ENCODE measurements at regions not wholly inside any gene's neighbourhood (a gene's known extent, or its start where the extent isn't known, plus 50 kb on each side); places are given as distances from the start of the nearest gene placed in this dataset.
A peak's percentile ranks its signal among the peaks of the same experiment; 100 is the strongest.

- Mint-ChIP-seq H3K9me3 (ENCODE audit: low read depth) (no peaks in the 10 kb centered on the region), H3K4me3 (no peak overlapping the region), H3K27me3 (no peaks in the 10 kb centered on the region), H3K27ac (no peak overlapping the region), H3K36me3 (no peaks in the 10 kb centered on the region), H3K4me1 (no peaks in the 10 kb centered on the region)
- no peak for DNase-seq
- ATAC-seq: no peak
- CTCF ChIA-PET: no interaction called here
Observed at GRCh38 chr2:129863350-129863749, 116.1 kb upstream of the RAB6C start.

DNA sequence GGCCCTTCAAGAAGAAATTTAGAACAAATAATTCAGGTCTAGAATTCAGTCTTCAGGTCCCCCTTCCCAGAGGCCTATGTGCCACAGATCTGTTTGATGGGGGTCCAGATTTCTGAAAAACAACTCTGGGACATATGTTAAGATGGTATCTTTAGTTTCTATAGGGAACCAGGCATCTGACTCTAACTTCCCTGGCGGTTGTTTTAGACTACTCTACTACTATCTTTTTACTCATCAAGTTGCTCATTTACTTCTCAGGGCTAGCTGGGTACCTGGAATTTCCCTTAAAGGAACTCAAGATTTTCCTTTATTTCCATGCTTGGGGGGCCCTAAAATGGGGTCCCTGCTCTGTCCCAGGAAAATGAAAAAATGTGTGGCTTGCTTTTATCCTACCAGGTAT, 114.7 kb upstream of the RAB6C start:
- H3K9me3 Mint-ChIP-seq (ENCODE audit: low read depth): no peaks in the 10 kb centered on the region
- CTCF ChIA-PET: no interaction called here
- no peaks in the 10 kb centered on the region for H3K27me3 Mint-ChIP-seq
- DNase-seq (no peak), ATAC-seq (no peak)
- no peak overlapping the region for H3K27ac Mint-ChIP-seq
- no peaks in the 10 kb centered on the region for H3K4me1 Mint-ChIP-seq
- no peaks in the 10 kb centered on the region for H3K36me3 Mint-ChIP-seq
- no peak overlapping the region for H3K4me3 Mint-ChIP-seq

- ATAC-seq: no peak
- DNase-seq: no peak
- Mint-ChIP-seq H3K27ac (no peak overlapping the region), H3K27me3 (no peaks in the 10 kb centered on the region), H3K4me1 (no peaks in the 10 kb centered on the region), H3K9me3 (ENCODE audit: low read depth) (no peaks in the 10 kb centered on the region), H3K36me3 (no peaks in the 10 kb centered on the region), H3K4me3 (no peak overlapping the region)
- CTCF ChIA-PET: no interaction called here
Observed at GRCh38 chr2:129865976-129866375, 113.5 kb upstream of the RAB6C start.

- H3K4me3 Mint-ChIP-seq: no peak overlapping the region
- H3K9me3 Mint-ChIP-seq (ENCODE audit: low read depth): no peaks in the 10 kb centered on the region
- no peaks in the 10 kb centered on the region for H3K4me1 Mint-ChIP-seq
- CTCF ChIA-PET: no interaction called here
- no peaks in the 10 kb centered on the region for H3K36me3 Mint-ChIP-seq
- ATAC-seq (no peak), DNase-seq (no peak)
- H3K27me3 Mint-ChIP-seq: no peaks in the 10 kb centered on the region
- no peak overlapping the region for H3K27ac Mint-ChIP-seq
Observed at GRCh38 chr2:129866391-129866790, 113.1 kb upstream of the RAB6C start.

DNA sequence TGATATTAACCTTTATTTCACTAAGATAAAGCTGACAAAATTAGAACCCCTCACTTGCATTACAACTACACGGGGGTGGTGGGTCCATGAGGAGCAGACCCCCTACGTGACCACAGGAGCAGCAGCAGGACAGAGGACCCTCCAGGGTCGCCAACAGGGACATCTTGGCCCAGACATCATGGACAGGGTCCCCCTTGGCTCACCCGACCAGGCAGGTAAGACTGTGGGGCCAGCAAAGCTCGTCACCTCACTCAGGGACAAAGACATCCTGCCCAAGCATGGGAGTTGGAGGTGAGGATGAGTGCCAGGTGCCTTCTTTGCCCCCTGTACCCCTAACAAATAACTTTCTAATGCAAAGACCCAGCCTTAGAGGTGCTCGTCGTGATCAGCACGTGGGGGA, 111.3 kb upstream of the RAB6C start:
- Mint-ChIP-seq H3K36me3 (no peaks in the 10 kb centered on the region), H3K27ac (no peak overlapping the region), H3K9me3 (ENCODE audit: low read depth) (no peaks in the 10 kb centered on the region), H3K4me1 (no peaks in the 10 kb centered on the region), H3K27me3 (no peaks in the 10 kb centered on the region), H3K4me3 (no peak overlapping the region)
- no peak for ATAC-seq
- no peak for DNase-seq
- CTCF ChIA-PET: no interaction called here

DNA sequence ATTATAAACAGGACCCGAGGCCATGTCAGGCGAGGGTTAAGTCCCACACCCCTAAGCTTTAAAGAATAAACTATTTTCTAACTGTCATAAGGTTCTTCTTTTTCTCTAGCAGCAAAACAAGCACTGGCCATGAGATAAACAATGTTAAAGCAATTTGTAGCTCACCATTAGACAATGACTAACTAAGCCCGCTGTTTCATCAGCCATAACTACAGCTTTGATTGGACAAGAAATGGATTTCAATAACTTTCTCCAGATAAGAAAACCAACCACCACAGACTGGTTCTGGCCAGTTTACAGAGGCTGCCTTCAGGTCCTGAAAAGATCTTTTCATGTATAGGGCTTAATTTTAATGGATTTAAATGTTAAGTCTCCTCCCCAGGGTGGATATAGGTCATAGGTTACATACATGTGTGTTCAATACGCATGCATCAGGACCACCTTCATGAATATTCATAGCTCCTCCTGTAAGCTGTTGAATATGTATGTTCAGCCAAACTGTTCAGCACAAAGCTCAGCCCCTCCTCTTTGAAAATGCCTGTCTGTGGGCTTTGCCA, 108.7 kb upstream of the RAB6C start:
- Mint-ChIP-seq H3K27me3 (no peaks in the 10 kb centered on the region), H3K27ac (no peak overlapping the region), H3K9me3 (ENCODE audit: low read depth) (no peaks in the 10 kb centered on the region), H3K36me3 (no peaks in the 10 kb centered on the region), H3K4me3 (no peak overlapping the region), H3K4me1 (no peaks in the 10 kb centered on the region)
- no peak for DNase-seq
- CTCF ChIA-PET: no interaction called here
- ATAC-seq: no peak

- Mint-ChIP-seq H3K27ac (no peak overlapping the region), H3K27me3 (no peaks in the 10 kb centered on the region)
Observed at GRCh38 chr2:129872446-129872845, 107.0 kb upstream of the RAB6C start.

GRCh38 chr2:129876541-129876940, 102.9 kb upstream of the RAB6C start:
- H3K9me3 Mint-ChIP-seq (ENCODE audit: low read depth): no peaks in the 10 kb centered on the region
- no peaks in the 10 kb centered on the region for H3K36me3 Mint-ChIP-seq
- no peak for DNase-seq
- no peak for ATAC-seq
- no peak overlapping the region for H3K4me3 Mint-ChIP-seq
- CTCF ChIA-PET: interaction anchor here (0.9 kb wide), 1 partner anchor 47 kb away, joined by 3 read pairs; no protein-coding TSS in a partner anchor
- H3K27ac Mint-ChIP-seq: no peak overlapping the region
- peaks cover 6% of the 10 kb centered on the region for H3K4me1 Mint-ChIP-seq
- no peaks in the 10 kb centered on the region for H3K27me3 Mint-ChIP-seq

More at GRCh38 chr2:129872446-129872845, 107.0 kb upstream of the RAB6C start:
- H3K9me3 Mint-ChIP-seq (ENCODE audit: low read depth): no peaks in the 10 kb centered on the region
- DNase-seq (no peak), ATAC-seq (no peak)
- H3K36me3 Mint-ChIP-seq: no peaks in the 10 kb centered on the region
- CTCF ChIA-PET: no interaction called here
- H3K4me3 Mint-ChIP-seq: no peak overlapping the region
- H3K4me1 Mint-ChIP-seq: peaks cover 6% of the 10 kb centered on the region

GRCh38 chr2:129877289-129877741, 102.2 kb upstream of the RAB6C start:
- CTCF ChIA-PET: interaction anchor here (0.5 kb wide), 1 partner anchor 50 kb away, joined by 3 read pairs; no protein-coding TSS in a partner anchor
- Mint-ChIP-seq H3K4me1 (peaks cover 6% of the 10 kb centered on the region), H3K27ac (peak overlapping the region; percentile 74), H3K4me3 (peak overlapping the region; percentile 86), H3K9me3 (ENCODE audit: low read depth) (no peaks in the 10 kb centered on the region), H3K27me3 (no peaks in the 10 kb centered on the region), H3K36me3 (no peaks in the 10 kb centered on the region)
- peak; percentile 87 for ATAC-seq
- DNase-seq: peak; percentile 88

- ATAC-seq (peak; percentile 17), DNase-seq (no peak)
- Mint-ChIP-seq H3K27ac (no peak overlapping the region), H3K36me3 (no peaks in the 10 kb centered on the region), H3K4me3 (peak overlapping the region; percentile 55), H3K9me3 (ENCODE audit: low read depth) (no peaks in the 10 kb centered on the region), H3K4me1 (peaks cover 6% of the 10 kb centered on the region), H3K27me3 (peaks cover 2% of the 10 kb centered on the region)
- CTCF ChIA-PET: interaction anchor here (0.5 kb wide), 1 partner anchor 49 kb away, joined by 3 read pairs; no protein-coding TSS in a partner anchor
Observed at GRCh38 chr2:129877795-129878775, 101.4 kb upstream of the RAB6C start.

GRCh38 chr2:129879614-129880180, 99.8 kb upstream of the RAB6C start:
- Mint-ChIP-seq H3K27me3 (peaks cover 2% of the 10 kb centered on the region), H3K36me3 (no peaks in the 10 kb centered on the region), H3K27ac (no peak overlapping the region), H3K4me1 (peaks cover 6% of the 10 kb centered on the region), H3K4me3 (no peak overlapping the region), H3K9me3 (ENCODE audit: low read depth) (no peaks in the 10 kb centered on the region)
- DNase-seq: peak; percentile 36
- no peak for ATAC-seq
- CTCF ChIA-PET: no interaction called here

DNA sequence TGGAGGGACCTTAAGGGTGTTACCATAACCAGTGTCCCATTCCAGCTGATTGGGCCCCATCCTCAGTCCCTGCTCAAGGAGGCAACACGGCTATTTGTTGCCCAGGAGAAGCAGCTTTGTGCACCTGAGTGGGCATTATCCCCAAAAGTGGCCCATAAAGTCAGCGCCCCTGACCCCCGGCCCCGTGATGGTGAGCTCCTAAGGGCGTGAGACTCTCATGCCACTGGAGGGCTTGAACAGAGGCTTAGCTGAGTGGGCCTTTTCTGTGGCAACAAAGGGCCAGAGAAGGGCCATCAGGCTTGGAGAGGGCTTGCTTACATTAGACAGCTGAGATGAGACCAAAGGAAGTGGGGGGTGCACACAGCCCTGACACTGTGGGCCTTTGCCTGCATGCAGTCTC, 99.2 kb upstream of the RAB6C start:
- no peak overlapping the region for H3K27ac Mint-ChIP-seq
- no peaks in the 10 kb centered on the region for H3K9me3 Mint-ChIP-seq (ENCODE audit: low read depth)
- peaks cover 2% of the 10 kb centered on the region for H3K27me3 Mint-ChIP-seq
- H3K36me3 Mint-ChIP-seq: no peaks in the 10 kb centered on the region
- DNase-seq (peak; percentile 32), ATAC-seq (no peak)
- H3K4me1 Mint-ChIP-seq: peaks cover 6% of the 10 kb centered on the region
- CTCF ChIA-PET: no interaction called here
- no peak overlapping the region for H3K4me3 Mint-ChIP-seq

DNA sequence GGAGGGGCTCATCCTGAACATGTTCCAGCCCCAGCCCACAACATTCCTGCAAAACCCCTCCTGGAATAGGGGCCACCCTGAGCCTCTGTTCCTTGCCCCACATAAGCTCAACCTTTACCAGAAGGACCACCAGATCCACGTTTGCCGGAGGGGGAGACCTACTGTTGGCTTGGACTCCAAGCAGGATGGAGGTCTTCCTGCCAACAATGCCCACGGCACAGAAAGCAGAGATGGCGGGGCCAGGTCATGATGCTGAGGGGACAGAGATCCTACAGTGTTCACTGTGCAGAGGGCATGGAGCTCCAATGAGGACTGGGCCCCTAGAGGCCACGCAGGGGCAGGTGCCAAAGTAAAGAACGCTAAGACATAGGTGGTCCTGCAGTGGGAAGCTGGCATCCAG, 98.5 kb upstream of the RAB6C start:
- H3K9me3 Mint-ChIP-seq (ENCODE audit: low read depth): no peaks in the 10 kb centered on the region
- no peak overlapping the region for H3K27ac Mint-ChIP-seq
- ATAC-seq (no peak), DNase-seq (peak; percentile 33)
- H3K4me1 Mint-ChIP-seq: peaks cover 6% of the 10 kb centered on the region
- no peaks in the 10 kb centered on the region for H3K36me3 Mint-ChIP-seq
- H3K4me3 Mint-ChIP-seq: no peak overlapping the region
- CTCF ChIA-PET: no interaction called here
- peaks cover 4% of the 10 kb centered on the region for H3K27me3 Mint-ChIP-seq

Measured in activated CD8-positive, alpha-beta memory T cell treated with anti-CD3 and anti-CD28 coated beads, Interleukin-2, amount 10 ng/mL, durations not matched to agents 7 days and 5 days (primary cell).